Left ventricle myocardium superior (tissue), 1 donor: ENCODE measurements at regions not wholly inside any gene's neighbourhood (a gene's known extent, or its start where the extent isn't known, plus 50 kb on each side); places are given as distances from the start of the nearest gene placed in this dataset.
A peak's percentile ranks its signal among the peaks of the same experiment; 100 is the strongest.

ENCODE experiments used
- ATAC-seq: fragments of 200-7000 bp; cut with Tn5 transposase; one replicate; pipeline ENCODE4 v1.9.1; 2020; ENCODE audit warnings: mild to moderate bottlenecking, moderate library complexity
- DNase-seq: peaks from one replicate; pipeline ENCODE4 v3.0.0-alpha.2; 2020
- intact Hi-C: fragments of 100-400 bp; cut with micrococcal nuclease; formaldehyde crosslinking; loops from one replicate; pipeline ENCODE4 v1.11.0; 2022
- donor health status: DM: no; HTN: yes; CAD: no; lungs with severe emphysema.

- DNase-seq: no peak
- intact Hi-C loops: no loop called here
- no peak for ATAC-seq
These were observed 62.9 kb downstream of the NHLRC3 start for GRCh38 chr13:39100996-39101738.

GRCh38 chr13:39102981-39103490 lies 64.8 kb downstream of the NHLRC3 start:
- ATAC-seq (no peak), DNase-seq (no peak)
- intact Hi-C loops: no loop called here

- DNase-seq (no peak), ATAC-seq (no peak)
- intact Hi-C loops: no loop called here
These were observed 66.9 kb downstream of the NHLRC3 start for GRCh38 chr13:39105110-39105509.

GRCh38 chr13:39106216-39107005 lies 68.2 kb downstream of the NHLRC3 start:
- ATAC-seq (no peak), DNase-seq (no peak)
- intact Hi-C loops: no loop called here

GRCh38 chr13:39107561-39107960 lies 69.3 kb downstream of the NHLRC3 start:
- intact Hi-C loops: no loop called here
- ATAC-seq: no peak
- no peak for DNase-seq

GRCh38 chr13:39108783-39109182 lies 70.5 kb downstream of the NHLRC3 start:
- intact Hi-C loops: no loop called here

GRCh38 chr13:39110518-39111097 lies 72.4 kb downstream of the NHLRC3 start:
- ATAC-seq (peak; percentile 80), DNase-seq (no peak)
- intact Hi-C loops: no loop called here

More at GRCh38 chr13:39108783-39109182, 70.5 kb downstream of the NHLRC3 start:
- DNase-seq (no peak), ATAC-seq (no peak)

- intact Hi-C loops: no loop called here
- ATAC-seq (peak; percentile 94), DNase-seq (no peak)
These were observed 72.9 kb downstream of the NHLRC3 start for GRCh38 chr13:39111145-39111544.

- ATAC-seq: no peak
- intact Hi-C loops: no loop called here
- no peak for DNase-seq
These were observed 81.2 kb downstream of the NHLRC3 start for GRCh38 chr13:39119422-39119821.

GRCh38 chr13:39123578-39123977 lies 85.3 kb downstream of the NHLRC3 start:
- no peak for ATAC-seq
- DNase-seq: no peak
- intact Hi-C loops: no loop called here

- intact Hi-C loops: no loop called here
- no peak for DNase-seq
- ATAC-seq: no peak
These were observed 91.0 kb downstream of the NHLRC3 start for GRCh38 chr13:39129213-39129612.

GRCh38 chr13:39130301-39130700 lies 92.0 kb downstream of the NHLRC3 start:
- DNase-seq (no peak), ATAC-seq (no peak)
- intact Hi-C loops: no loop called here

GRCh38 chr13:39132286-39133230 lies 94.3 kb downstream of the NHLRC3 start:
- intact Hi-C loops: no loop called here
- DNase-seq: no peak
- ATAC-seq: no peak

- ATAC-seq (no peak), DNase-seq (no peak)
- intact Hi-C loops: no loop called here
These were observed 95.5 kb downstream of the NHLRC3 start for GRCh38 chr13:39133781-39134180.

- intact Hi-C loops: no loop called here
- DNase-seq: no peak
These were observed 96.3 kb downstream of the NHLRC3 start for GRCh38 chr13:39134574-39134973.

GRCh38 chr13:39144391-39144790 lies 106.1 kb downstream of the NHLRC3 start:
- ATAC-seq (no peak), DNase-seq (no peak)
- intact Hi-C loops: no loop called here

More at GRCh38 chr13:39134574-39134973, 96.3 kb downstream of the NHLRC3 start:
- ATAC-seq: no peak

GRCh38 chr13:39144941-39145533 lies 106.8 kb downstream of the NHLRC3 start:
- DNase-seq (peak; percentile 42), ATAC-seq (peak; percentile 82)
- intact Hi-C loops: loop anchor here (5.0 kb wide), 2 partner anchors 122 to 472 kb away; no protein-coding TSS in a partner anchor

GRCh38 chr13:39148513-39148961 lies 110.3 kb downstream of the NHLRC3 start:
- ATAC-seq (peak; percentile 81), DNase-seq (no peak)
- intact Hi-C loops: loop anchor here (5.0 kb wide), 2 partner anchors 119 to 469 kb away; no protein-coding TSS in a partner anchor
